GM18511 (cell line): ENCODE measurements at regions not wholly inside any gene's neighbourhood (a gene's known extent, or its start where the extent isn't known, plus 50 kb on each side); places are given as distances from the start of the nearest gene placed in this dataset.
"Not testable (repeated sequence)": the region's sequence is repeated elsewhere in the genome, so short reads cannot be mapped to it uniquely, and the experiment has no call there.

Source experiments
- ATAC-seq: cut with Tn5 transposase; IDR thresholded peaks from one replicate; pipeline ENCODE4 v1.9.1; 2021; ENCODE audit warnings: mild to moderate bottlenecking, moderate library complexity; ENCODE audit not compliant: unreplicated experiment

DNA sequence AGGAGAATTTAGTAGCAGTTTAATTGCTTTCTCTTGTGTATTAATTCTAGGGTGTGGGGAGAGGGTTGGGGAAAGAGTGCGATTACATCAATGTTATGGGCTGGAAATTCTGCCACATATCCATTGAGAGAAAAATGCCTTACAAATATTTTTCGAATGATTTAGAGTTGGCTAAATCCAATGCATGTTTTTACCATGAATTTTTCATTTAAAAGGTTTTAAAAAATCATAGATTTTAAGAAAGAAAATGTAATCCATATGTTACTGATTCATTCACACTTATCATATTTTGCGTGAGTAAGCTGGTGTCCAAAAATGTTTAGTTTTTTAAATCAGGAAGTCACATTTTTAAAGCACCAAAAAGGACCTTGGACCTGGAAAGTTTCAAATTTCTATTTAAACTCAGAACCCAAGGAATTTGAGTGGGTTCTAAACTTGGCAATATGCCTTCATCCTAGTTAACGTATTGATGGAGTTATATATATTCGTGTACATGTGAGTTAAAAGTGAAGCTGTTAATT is 627.4 kb upstream of the CITED2 start:
- ATAC-seq, result no peak

DNA sequence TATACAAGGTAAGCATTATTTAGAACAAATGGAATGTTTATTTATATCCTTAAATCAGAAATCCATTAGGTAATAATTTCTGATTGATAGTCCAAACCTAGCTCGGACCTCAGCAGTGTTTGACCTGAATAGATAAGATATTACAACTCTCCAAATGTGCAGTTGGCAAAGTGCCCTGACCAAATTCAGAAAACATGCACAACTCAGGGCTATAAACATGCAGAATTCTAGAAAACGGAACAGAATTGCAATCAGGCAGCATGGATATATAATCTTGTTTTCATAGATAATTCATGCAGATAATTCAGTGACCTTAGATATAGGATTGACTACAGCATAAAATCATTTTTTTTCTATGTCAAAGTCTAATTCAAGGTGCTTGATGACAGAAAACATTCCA is 626.6 kb upstream of the CITED2 start:
- ATAC-seq, result no peak

DNA sequence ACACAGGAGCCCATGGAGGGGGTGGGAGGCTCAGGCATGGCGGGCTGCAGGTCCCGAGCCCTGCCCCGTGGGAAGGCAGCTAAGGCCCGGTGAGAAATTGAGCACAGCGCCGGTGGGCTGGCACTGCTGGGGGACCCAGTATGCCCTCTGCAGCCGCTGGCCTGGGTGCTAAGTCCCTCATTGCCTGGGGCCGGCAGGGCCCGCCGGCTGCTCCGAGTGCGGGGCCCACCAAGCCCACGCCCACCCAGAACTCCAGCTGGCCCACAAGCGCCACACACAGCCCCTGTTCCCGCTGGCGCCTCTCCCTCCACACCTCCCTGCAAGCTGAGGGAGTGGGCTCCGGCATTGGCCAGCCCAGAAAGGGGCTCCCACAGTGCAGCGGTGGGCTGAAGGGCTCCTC is 625.2 kb upstream of the CITED2 start:
- ATAC-seq, result not testable (repeated sequence)

DNA sequence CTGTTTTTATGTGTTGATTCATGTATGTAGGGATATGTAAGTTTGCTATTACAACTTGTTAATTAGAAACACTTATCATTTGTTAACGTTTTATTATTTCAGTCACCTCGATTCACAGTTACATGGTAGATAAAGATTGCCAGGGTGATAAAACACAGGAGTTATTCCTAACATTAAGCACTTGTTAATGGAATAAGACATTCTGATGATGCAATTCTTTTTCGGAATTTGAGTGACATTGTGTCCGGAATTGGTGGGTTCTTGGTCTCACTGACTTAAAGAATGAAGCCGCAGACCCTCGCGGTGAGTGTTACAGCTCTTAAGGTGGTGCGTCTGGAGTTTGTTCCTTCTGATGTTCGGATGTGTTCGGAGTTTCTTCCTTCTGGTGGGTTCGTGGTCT is 624.0 kb upstream of the CITED2 start:
- not testable (repeated sequence) for ATAC-seq

DNA sequence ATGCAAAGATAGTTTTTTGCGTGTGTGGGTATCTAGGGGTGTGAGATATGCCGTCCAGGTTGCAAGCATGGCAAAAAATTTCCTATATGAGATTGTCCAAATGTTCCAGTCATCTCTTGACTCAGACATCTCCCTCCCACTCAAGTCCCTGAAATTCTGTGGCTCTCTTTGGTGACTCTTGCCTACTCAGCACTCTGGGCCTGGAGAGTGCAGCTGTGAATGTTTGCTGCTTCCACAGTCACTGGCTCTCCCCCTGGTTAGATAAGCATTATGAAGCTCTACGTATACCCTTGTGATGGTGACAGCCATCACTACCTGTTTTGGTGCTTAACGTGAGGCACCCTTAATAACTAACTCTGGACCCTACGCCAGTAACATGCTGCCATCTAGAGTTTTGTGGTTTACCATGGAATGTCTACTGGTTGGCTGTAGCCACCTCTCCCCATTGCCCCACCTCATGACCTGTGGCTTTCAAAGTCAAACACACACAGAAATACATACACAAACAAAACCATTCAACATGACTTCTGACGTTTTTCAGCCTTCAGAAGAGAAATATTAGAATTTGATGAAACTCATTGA is 621.9 kb upstream of the CITED2 start:
- ATAC-seq, result peak; percentile 97

DNA sequence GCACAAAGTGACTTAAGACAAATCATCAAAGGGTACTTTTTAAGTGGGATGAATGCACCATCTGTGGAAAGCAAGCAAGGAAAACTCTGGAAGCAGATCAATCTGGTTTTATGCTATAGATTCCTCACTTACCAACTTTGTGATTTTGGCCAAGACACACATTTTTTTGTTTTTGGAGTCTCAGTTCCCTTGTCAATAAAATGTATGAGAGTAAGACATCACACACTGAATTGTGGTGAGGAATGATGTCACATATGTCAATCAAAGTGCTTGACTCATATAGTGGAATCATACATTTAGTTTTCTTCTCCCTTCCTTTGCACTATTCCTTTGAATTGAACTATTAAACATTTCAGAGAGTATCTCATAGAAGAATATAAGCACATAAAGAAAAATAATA is 620.5 kb upstream of the CITED2 start:
- ATAC-seq, result no peak

DNA sequence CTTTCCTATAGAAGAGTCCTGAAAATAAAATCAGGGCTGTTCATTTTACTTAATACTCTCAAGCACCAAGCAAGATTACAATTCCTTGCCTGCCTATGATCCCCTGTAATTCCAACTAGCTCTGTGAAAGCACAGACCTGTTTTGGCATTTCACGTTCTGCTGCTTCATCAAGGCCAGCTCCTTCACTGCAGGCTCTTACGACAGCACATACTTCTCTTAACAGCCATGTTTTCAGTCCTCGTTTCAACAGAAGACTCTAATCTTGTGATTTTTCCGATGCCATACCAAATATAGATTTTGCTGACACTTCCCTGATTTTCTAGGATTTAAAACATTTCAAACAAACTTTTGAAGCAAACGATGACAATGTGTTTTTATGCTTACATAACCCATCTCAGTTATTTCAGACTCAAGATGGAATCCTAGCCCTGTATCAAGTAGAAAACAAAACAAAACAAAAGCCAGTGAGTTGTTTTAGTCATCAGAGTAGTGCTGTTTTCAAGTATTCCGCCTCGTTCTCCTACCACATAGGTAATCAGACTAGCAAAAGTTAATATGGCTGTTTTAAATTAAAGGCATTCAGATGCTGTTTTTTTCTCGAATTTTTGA is 616.5 kb upstream of the CITED2 start:
- ATAC-seq, result no peak

DNA sequence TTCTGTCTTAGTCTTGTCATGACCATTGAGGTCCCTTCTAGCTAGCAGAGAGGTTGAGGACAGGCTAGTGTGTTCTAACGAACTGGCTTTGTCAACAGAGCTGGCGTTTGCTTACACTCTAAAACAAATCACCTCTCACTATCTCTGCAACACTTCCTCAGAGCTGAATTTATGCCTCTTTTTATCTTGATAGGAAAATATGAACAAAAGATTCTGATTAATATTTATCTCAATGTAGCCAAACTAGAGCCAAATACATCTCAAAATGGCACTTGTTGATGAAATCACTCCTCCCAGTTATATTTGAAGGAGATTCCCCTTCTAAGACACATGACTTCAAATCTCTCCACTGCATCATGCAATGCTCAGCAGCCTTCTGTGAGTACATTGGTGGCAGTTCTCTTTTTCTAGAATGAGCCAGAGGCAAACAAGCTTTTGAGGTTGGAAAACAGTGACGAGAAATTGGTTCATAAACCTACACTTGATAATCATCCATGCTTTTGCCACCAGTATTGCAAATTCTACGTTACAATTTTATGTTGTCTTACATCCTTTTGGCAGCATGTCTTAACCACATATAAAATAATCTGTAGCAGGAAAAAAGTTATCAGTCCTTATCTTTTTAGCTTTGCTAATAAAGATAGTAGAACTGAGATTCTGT is 615.7 kb upstream of the CITED2 start:
- ATAC-seq, result no peak

DNA sequence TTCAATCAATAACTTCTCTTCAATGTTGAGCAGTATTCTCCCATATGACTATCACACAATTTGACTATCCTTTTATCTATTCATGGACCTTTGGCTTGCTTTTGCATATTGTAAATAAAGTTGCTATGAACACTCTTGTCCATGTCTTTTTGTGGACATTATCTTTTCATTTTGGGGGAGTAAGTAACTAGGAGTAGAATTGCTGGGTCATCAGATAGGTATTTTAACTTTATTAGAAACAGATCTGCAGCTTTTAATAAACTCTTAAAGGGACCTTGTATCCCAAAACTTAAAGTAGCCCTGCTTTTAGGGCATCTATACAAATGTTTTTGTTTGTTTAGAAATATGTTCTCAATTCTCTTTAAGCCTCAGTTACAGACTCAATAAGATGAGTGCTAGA is 614.2 kb upstream of the CITED2 start:
- ATAC-seq, result no peak

DNA sequence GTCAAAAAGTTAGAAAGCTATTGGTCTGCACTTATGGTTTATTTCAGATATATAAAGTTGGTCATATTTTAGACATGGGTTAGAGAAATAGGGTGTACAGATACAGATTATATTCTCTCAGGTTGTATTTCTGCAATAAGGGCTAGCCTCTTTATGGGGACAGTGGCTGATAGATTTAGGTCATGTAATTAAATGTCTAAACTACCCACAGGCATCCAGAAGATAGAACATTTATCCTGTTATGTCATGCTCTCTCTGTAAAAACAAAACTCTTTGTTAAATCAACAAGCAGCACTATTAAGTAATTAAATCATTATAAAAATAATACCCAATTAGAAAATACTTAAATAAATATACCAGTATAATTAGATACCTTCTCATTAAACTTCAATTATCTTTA is 612.6 kb upstream of the CITED2 start:
- no peak for ATAC-seq

DNA sequence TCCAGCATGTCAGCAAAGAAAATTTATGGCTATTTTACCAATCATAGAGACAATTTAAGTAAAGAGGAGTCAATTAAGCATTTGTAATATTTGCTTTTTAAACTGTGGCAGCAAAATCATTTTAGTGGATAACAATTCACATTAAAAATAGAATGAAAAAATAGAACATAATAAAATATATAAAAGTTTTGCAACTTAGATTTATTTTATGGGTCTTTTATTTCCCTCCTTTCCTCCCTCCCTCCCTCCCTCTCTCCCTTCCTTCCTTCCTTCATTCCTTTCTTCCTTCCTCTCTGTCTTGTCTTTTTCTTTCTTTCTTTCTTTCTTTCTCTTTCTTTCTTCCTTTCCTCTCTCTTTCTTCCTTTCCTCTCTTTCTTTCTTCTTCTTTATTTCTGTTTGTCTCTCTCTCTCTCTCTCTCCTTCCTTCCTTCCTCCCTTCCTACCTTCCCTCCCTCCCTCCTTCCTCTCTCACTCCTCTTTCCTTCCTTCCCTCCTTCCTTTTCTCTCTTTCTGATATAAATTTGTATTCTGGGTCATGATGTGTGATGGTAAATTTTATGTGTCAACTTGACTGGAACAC is 610.9 kb upstream of the CITED2 start:
- no peak for ATAC-seq

DNA sequence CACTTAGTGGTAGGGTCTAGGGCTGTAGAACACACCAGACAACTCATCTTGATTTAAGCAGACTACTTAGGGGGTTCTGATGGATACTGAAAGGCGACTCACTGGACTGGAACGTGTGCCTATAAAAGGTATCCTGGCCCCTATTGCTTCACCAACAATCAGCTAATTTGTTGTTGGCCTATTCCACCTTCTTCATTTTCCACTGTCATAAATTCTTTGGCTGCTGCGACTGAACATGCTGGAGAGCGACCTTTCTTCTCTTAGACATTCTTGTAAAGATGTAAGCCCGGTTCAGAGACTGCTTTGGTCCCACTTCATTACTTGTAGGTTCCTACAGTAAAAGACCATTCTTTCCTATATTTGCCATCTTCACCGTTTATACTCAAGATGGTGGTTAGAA is 609.9 kb upstream of the CITED2 start:
- no peak for ATAC-seq

DNA sequence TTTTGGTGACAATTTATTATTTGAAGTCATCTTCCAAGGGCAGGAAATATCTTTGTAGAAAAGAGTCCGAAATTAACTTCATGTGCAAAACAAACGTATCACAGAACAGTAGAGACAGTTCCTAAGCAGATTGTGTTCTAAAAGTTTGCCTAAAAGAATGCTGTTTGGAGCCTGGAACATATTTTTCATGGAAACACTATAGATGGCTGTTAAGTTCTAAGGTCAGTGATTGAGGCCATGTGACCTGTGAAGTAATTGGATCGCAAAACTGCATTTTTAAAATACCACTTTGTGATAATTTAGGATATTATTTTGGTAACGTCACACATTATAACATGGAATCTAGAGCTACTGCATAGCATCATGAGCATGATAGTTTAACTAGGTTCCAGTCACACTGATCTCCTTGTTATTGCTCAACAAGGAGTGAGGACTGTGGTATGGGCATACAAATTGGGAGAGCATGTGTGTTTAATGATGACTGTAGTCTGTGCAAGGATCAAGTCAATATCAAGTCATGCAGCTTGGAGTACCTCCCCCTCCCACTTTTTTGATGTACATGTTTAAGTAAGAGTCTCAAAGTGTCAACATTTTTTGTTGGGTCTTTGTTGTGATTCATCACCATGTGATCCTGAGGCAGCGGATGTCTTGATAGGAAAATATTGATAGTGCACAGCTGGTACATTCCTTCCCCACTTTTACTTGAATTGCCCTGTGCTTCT is 609.3 kb upstream of the CITED2 start:
- ATAC-seq, result no peak

DNA sequence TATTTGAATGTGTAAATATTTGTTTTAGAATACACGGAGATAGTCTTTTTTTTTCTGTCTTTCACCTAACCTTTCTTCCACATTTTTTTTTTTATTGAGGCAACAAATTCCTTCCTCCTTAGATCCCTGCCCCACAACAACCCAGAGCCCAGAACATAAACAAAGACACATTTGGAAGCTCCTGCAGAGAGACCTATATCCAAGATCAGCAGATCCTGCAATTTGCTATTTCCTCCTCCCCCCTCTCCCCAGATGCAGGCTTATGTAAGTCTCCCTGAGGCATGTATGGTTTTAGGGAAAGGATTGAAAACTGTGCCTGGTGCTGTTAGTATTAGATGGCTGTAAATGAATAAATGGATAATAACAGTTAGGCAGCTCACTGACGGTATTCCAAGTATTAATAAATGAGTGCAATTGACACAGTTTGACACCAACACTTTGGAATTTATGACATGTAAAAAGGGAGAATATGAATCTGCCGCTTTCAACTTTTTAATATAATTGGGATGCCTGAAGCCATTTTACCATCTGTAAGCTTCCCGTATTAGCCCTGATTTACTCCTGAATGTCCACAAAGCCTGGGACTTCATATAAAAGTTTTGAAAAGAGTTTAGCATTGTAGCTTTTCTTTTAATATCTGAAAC is 608.3 kb upstream of the CITED2 start:
- no peak for ATAC-seq

DNA sequence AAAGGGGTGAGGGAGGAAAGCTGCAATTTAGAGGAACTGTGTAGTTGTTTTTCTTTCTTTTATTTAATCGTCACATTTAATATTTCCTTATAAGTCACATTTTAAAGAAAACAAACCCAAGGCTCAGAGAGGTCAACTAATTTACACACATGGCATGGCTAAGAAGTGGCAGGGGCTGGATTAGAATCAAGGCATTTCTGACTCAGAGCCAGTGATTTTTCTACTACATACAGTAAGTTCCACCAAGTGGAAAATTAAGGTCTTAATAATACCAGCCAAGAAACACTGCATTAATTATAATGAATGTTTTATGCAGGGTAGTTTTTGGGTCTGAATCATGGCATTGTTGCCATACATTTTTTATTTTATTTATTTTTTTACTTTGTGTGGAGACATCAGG is 607.7 kb upstream of the CITED2 start:
- no peak for ATAC-seq

DNA sequence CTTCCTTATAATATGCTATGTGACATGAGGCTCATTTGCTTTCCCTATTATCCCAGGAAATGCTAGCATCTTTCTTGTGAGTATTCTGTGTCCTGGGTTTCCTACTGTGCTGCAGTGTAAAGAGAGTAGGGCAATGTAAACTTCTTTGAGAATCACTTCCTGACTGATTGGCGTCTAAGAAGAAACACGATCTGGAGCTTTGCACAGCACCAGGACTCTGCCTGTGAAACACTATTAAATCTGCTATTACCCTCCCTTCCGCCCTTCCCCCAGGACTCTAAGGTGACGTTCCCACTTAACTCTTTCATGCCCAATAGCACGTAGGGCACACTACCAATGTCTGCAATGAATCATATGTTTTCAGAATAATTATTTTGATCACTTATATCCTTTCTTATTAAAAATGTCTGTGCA is 607.3 kb upstream of the CITED2 start:
- no peak for ATAC-seq

DNA sequence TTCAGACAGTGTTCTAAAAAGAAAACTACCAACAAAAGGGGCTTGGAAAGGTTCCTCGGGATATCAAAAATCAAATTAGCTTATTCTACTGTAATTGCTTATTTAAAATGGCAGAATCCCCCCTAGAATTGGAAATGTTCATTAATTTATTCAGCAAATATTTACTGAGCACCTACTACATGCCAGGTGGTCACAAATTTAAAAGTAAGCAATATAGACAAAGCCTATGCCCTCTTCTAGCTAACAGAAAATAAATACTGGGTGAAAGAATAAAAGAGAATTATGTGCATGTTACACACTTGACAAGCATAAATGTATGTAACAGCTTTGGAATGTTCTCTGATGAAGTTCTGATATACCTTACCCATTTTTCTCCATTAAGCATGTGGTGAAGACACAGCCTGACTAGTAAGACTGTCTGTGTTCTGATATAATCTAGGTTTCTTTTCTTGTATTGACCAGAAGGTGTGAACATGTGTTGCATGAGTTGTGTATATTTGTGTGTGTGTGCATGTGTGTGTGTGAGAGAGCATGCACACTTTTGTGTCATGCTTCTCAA is 606.7 kb upstream of the CITED2 start:
- no peak for ATAC-seq

DNA sequence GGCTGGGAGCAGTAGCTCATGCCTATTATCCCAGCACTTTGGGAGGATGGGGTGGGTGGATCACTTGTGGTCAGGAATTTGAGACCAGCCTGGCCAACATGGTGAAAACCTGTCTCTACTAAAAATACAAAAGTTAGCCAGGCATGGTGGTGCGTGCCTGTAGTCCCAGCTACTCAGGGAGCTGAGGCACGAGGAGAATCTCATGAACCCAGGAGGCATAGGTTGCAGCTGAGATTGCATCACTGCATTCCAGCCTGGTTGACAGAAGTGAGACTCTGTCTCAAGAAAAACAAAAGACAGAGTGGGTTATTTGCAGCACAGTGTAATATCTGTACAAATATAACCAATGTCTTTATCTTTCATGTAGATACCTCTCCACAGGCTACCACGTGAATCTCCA is 606.2 kb upstream of the CITED2 start:
- ATAC-seq, result not testable (repeated sequence)

DNA sequence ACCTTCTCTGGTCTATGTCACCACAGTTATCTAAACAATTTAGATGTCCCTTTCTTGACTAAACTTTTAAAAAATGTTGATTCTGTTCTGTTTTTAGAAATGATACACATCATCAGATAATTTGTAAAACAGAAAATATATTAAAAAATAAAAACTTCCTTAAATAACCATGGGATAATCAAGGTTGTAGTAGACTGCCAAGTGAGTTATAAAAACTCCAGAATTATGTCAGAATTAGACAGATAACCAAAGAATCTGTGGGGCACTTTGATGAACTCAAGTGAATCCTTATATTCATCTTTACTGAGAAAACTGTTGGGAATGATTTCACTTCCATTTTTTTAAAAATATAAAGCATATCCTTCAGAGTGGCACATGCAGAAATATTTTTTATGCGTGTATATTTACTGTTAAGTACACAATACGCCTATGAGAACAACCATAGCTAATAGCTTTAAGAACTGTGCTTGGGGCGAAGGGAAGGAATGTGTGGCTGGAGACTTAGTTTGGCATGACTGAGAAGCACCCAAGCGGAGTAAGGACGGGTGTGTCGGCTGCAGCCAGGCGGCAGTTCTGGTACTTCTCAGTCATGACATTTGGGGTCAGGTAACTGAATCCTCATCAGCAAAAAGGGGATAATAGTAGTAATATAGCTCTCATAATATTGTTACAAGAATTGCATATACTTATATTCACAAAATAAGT is 604.7 kb upstream of the CITED2 start:
- ATAC-seq, result no peak

DNA sequence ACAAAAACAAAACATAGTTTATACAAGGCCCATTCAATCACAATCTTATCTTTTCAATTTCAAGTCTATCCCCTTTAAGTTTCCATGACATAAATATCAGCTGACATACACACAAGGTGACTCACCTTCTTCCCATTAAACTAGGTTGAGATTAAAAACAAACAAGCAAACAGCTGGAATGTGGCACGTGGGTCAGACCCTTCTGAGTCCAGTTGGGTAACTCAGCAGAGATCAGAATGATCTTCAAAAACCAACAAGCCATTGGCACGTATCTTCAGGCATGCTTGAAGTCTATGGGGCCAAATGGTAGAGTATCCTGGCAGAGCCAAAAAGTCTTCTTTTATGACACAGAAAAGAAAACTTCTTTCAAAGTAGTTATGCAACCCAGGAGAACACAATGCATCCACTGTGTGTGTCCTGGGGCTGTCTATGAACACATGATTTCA is 603.5 kb upstream of the CITED2 start:
- no peak for ATAC-seq
